KBM-7 (cell line): ENCODE measurements at regions not wholly inside any gene's neighbourhood (a gene's known extent, or its start where the extent isn't known, plus 50 kb on each side); places are given as distances from the start of the nearest gene placed in this dataset.
"Not testable (repeated sequence)": the region's sequence is repeated elsewhere in the genome, so short reads cannot be mapped to it uniquely, and the experiment has no call there.

Source experiments
- DNase-seq: peaks from one replicate; pipeline ENCODE4 v3.0.0-alpha.2; 2015
- in situ Hi-C: fragments of 300-500 bp; cut with MboI; formaldehyde crosslinking; loops from 2 replicates; pipeline ENCODE4 v1.14.3; 2020; ENCODE audit warnings: low sequenced_read_pairs, low pct_unique_long_range_greater_than_20kb, mixed read lengths

- in situ Hi-C loops = no loop called here
- no peak for DNase-seq
These were observed 195.3 kb upstream of the AHR start for GRCh38 chr7:17103170-17103569.

- DNase-seq = no peak
- in situ Hi-C loops = no loop called here
These were observed 194.5 kb upstream of the AHR start for GRCh38 chr7:17103984-17104383.

GRCh38 chr7:17104419-17104818 is 194.0 kb upstream of the AHR start:
- DNase-seq = no peak
- in situ Hi-C loops = no loop called here

DNA sequence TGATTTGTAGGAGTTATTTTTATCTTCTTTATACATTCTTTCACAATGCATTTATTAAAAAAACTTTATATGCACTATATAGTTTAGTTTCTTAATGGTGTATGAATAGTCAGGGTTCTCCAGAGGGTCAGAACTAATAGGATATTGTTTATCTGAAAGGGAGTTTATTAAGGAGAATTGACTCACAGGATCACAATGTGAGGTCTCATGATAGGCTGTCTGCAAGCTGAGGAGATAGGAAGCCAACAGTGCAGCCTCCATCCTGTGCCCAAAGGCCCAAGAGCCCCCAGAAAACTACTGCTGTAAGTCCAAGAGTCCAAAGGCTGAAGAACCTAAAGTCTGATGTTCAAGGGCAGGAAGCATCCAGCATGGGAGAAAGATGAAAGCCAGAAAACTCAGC is 192.8 kb upstream of the AHR start:
- no peak for DNase-seq
- in situ Hi-C loops = no loop called here

GRCh38 chr7:17108049-17108584 is 190.3 kb upstream of the AHR start:
- in situ Hi-C loops = no loop called here
- no peak for DNase-seq

- no peak for DNase-seq
- in situ Hi-C loops = no loop called here
These were observed 189.4 kb upstream of the AHR start for GRCh38 chr7:17109020-17109419.

DNA sequence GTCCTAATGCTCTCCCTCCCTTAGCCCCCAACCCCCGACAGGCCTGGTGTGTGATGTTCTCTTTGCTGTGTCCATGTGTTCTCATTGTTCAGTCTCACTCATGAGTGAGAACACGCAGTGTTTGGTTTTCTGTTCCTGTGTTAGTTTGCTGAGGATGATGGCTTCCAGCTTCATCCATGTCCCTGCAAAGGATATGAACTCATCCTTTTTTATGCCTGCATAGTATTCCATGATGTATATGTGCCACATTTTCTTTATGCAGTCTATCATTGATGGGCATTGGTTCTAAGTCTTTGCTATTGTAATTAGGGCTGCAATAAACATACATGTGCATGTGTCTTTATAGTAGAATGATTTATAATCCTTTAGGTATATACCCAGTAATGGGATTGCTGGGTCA is 184.7 kb upstream of the AHR start:
- in situ Hi-C loops, DNase-seq: not testable (repeated sequence)

DNA sequence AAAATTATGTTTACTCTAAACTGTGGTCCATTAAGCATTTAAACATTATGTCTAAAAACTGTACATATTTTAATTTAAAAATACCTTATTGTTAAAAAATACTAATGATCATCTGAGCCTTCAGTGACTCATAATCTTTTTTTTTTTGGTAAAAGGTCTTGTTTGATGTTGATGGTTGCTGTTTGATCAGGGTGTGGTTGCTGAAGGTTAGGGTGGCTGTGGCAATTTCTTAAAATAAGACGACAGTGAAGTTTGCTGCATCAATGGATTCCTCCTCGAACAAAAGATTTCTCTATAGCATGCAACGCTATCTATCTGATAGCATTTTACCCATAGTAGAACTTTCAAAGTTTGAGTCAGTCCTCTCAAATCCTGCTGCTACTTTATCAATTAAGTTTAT is 180.0 kb upstream of the AHR start:
- in situ Hi-C loops = no loop called here
- no peak for DNase-seq

DNA sequence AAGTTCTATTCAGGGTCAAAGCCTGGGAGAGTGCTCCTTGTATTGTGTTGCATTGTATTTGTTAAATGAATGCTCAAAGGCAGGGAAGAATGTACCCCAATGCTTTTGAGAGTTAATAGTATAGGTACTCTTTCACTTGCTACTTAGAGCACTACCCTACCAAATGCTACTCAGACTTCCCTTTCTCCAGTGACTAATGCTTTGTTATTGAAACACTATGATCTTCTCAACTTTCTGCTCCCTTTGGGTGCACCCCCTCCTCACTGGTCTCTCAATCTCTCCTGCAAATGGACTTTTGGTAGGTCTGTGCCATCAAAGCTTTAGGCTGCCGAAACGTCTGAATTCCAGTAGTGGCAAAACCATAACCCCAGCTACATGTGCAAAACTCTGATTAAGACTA is 177.7 kb upstream of the AHR start:
- in situ Hi-C loops = no loop called here
- DNase-seq = no peak

DNA sequence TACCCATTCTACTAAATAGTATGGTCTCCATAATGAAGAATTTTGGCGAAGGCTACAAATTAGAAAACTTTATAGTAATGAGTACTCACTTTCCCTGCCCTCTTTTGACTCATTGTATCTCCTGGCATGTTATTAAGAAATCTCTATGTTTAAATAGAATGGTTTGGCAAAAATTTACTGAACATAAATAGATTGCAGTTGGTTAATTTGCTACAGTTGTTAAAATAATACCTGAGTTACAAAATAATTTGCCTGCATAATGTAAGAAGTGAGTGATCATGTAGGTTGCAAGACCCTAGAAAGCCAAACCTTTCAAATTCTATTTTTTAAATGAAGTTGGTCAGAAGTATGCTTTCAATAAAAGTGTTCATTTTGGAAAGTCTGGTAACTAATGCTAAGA is 176.8 kb upstream of the AHR start:
- DNase-seq = no peak
- in situ Hi-C loops = no loop called here

GRCh38 chr7:17123020-17123419 is 175.4 kb upstream of the AHR start:
- in situ Hi-C loops = no loop called here

DNA sequence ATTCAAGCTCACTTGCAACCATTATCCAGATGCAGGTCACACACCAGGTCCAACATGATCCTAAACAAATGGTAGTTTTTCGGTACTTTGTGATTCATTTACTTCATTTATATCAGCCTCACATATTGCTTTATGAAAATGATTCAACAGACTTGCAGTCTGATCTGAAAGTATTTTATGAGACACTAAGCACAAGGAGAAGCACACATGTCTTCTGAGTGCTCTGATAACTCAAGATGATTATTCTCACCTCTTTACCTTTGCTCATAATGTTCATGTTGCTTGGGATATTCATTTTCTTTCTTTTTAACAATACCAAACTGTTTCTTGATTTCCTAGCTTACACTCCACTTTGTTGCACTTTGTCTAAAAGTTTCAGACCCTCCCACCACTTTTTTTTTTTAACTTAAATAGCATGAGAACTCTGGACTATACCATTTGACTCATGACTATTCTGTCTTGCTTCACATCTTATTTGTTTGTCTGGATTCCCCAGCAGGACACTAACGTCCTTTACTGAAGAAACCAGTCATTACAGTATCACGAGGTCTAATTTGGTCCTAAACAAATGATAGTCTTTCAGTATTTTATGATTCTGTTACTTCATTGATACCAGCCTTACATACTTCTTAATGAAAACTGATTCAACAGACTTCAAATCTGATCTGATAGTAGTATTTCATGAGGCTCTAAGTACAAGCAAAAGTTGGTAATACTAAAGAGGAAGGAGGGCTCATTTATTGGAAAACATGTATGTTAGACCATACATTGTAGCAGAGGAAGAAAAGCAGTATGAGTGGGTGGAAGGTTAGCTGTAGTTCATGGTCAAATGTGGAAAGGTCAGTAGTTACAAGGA is 171.8 kb upstream of the AHR start:
- DNase-seq = no peak
- in situ Hi-C loops = no loop called here

More at GRCh38 chr7:17123020-17123419, 175.4 kb upstream of the AHR start:
- DNase-seq = peak; percentile 78

- in situ Hi-C loops = no loop called here
- DNase-seq = no peak
These were observed 169.2 kb upstream of the AHR start for GRCh38 chr7:17129218-17129617.

DNA sequence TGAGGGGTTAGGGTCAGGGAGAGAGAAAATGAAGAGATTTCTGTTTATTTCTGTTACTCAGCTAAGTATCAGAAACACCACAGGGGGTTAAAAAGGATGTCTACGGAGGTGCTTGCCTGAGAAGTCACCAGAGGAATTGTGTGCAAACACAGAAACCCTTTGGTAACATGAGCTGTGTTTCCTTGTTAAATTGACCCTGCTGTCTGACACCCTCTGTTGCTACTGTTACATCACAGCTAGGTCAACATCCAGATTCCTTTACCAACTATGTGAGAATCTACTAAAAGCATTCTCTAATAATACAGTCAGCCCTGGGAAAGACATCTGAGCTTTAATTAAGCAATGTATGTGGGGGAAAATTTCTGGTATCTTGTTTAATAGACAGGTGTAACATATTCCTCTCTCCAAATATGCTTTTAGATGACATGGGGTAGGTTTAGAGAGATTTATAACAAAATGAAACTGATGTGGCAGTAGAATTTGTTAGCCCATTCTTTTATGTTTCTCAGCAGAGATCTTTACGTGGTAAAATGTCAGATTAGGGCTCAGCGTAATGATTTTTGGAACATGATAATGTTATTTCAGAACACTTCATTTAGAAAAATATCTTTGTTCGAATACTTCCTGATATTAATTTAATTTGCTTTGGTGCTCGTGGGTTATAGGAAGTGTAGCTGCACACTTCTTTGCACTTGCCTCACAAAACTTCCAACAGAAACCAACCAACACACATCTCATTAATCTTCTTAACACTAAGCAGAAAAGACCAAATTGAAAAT is 168.0 kb upstream of the AHR start:
- DNase-seq = peak; percentile 30

GRCh38 chr7:17131060-17131345 is 167.4 kb upstream of the AHR start:
- in situ Hi-C loops = no loop called here

More for the DNA sequence above, 168.0 kb upstream of the AHR start:
- in situ Hi-C loops = no loop called here

GRCh38 chr7:17131983-17132655 is 166.3 kb upstream of the AHR start:
- no peak for DNase-seq
- in situ Hi-C loops = no loop called here

More at GRCh38 chr7:17131060-17131345, 167.4 kb upstream of the AHR start:
- DNase-seq = no peak

- DNase-seq = no peak
- in situ Hi-C loops = no loop called here
These were observed 165.7 kb upstream of the AHR start for GRCh38 chr7:17132726-17133125.

DNA sequence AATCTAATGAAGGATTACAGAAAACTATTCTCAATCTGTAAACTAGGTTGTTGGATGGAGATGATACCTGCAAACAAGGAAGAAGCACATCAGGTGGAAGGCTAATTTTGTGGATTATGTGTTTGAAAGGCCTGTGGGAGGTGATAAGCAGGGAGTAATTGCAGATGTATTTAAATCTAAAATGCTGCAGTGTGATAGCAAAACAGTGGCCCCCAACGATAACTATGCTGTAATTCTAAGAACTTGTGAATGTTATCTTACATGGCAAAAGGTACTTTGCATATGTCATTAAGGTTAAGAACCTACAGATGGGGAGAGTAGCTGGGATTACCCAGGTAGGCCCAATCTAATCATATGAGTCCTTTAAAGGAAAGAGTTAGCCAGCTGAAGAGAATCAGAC is 164.5 kb upstream of the AHR start:
- in situ Hi-C loops = no loop called here
- no peak for DNase-seq

DNA sequence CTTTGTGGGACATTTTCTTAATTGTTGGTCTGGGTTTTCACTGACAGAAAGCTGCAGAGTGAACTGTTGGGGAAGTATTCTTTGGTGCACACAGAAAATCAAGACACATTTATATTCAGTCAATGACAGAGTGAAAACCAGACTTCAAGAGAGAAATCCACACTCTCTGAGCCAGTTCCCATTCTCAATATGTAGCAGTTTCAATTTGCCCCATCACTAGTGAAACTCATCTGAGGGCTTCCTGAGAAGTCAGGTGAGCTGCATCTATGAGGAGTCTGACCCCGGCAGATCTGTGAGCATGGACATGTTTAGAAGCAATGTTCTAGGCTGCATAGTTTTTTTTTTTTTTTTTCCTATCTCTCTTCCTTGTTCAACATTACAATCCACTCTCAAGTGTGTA is 163.7 kb upstream of the AHR start:
- no peak for DNase-seq
- in situ Hi-C loops = no loop called here

DNA sequence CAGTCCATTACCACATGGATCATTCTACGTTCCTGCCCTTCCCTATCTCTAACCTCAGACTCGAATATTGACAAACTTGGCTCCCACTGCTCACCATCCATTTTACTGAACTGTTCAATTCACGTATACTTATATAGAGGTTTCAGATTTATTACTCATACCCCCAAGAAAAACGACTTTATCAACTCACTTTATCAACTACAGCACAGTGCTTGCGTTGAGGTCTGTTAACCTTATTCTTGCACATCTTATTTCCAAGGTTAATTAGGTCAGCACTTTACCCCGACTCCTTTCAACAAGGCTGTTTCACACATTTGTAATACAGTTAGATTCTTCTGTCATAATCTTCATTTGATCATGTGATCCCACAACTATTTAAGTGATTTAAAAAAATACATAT is 162.3 kb upstream of the AHR start:
- in situ Hi-C loops = no loop called here
- no peak for DNase-seq
